LNCaP clone FGC (cell line): ENCODE measurements at regions not wholly inside any gene's neighbourhood (a gene's known extent, or its start where the extent isn't known, plus 50 kb on each side); places are given as distances from the start of the nearest gene placed in this dataset.
"Not testable (repeated sequence)": the region's sequence is repeated elsewhere in the genome, so short reads cannot be mapped to it uniquely, and the experiment has no call there.

Experiments used
- DNase-seq: peaks from one replicate; pipeline ENCODE4 v3.0.0-alpha.2; 2011; ENCODE audit warnings: low read depth
- H3K4me3 ChIP-seq: 2 replicates; pipeline ENCODE4 v1.5.1; 2011; ENCODE audit warnings: mild to moderate bottlenecking, low read depth, low read length, control low read depth
- CTCF ChIP-seq: IDR thresholded peaks from 2 replicates; pipeline ENCODE4 v1.5.1; 2012; ENCODE audit warnings: mild to moderate bottlenecking; ENCODE audit not compliant: control insufficient read depth, insufficient read depth; ENCODE audit errors: extremely low read depth

GRCh38 chr1:187696073-187696472 lies 867.3 kb downstream of the PLA2G4A start:
- no peak for DNase-seq
- H3K4me3 ChIP-seq, result no peak overlapping the region
- no peak for TF ChIP-seq CTCF

- H3K4me3 ChIP-seq, DNase-seq: not testable (repeated sequence)
These were observed 874.7 kb downstream of the PLA2G4A start for GRCh38 chr1:187703138-187704130.

- H3K4me3 ChIP-seq, result no peak overlapping the region
- DNase-seq, result no peak
- no peak for TF ChIP-seq CTCF
These were observed 885.7 kb downstream of the PLA2G4A start for GRCh38 chr1:187714470-187714869.

GRCh38 chr1:187715483-187715882 lies 886.7 kb downstream of the PLA2G4A start:
- no peak overlapping the region for H3K4me3 ChIP-seq
- no peak for DNase-seq
- no peak for TF ChIP-seq CTCF

- no peak for TF ChIP-seq CTCF
- DNase-seq, result no peak
These were observed 887.4 kb downstream of the PLA2G4A start for GRCh38 chr1:187716160-187716559.

GRCh38 chr1:187718527-187718926 lies 889.8 kb downstream of the PLA2G4A start:
- no peak for DNase-seq
- TF ChIP-seq CTCF, result no peak
- H3K4me3 ChIP-seq, result no peak overlapping the region

More at GRCh38 chr1:187716160-187716559, 887.4 kb downstream of the PLA2G4A start:
- H3K4me3 ChIP-seq, result no peak overlapping the region

GRCh38 chr1:187721216-187721615 lies 892.5 kb downstream of the PLA2G4A start:
- no peak for TF ChIP-seq CTCF
- H3K4me3 ChIP-seq, result no peak overlapping the region
- no peak for DNase-seq
